Cardiac fibroblast (primary cell): ENCODE measurements at regions not wholly inside any gene's neighbourhood (a gene's known extent, or its start where the extent isn't known, plus 50 kb on each side); places are given as distances from the start of the nearest gene placed in this dataset.
"Not testable (repeated sequence)": the region's sequence is repeated elsewhere in the genome, so short reads cannot be mapped to it uniquely, and the experiment has no call there.

Source experiments
- DNase-seq, 2 donors: peaks; one replicate each; pipeline versions ENCODE4 v3.0.0 to v3.0.0-alpha.2; 2010; ENCODE audit warnings: low read depth in 2 of 2
- H3K4me3 ChIP-seq, 2 donors: replicated peaks in 1 of 2; 1 replicate in 1 of 2; 2 replicates in 1 of 2; pipeline ENCODE4 v1.5.1; 2011; ENCODE audit warnings: low read depth in 2 of 2, low read length in 2 of 2, mild to moderate bottlenecking in 2 of 2, moderate library complexity in 1 of 2
- CTCF ChIP-seq: IDR thresholded peaks from one replicate; pipeline ENCODE4 v1.5.1; 2011; ENCODE audit warnings: low read depth, mild to moderate bottlenecking, low read length, inconsistent platforms

GRCh38 chr16:62805221-62805857 lies 769.1 kb upstream of the CDH8 start:
- H3K4me3 ChIP-seq = no peak overlapping the region
- no peak for DNase-seq
- TF ChIP-seq CTCF = no peak

- no peak for DNase-seq
- H3K4me3 ChIP-seq = no peak overlapping the region
- no peak for TF ChIP-seq CTCF
These were observed 758.5 kb upstream of the CDH8 start for GRCh38 chr16:62794724-62795123.

GRCh38 chr16:62780081-62780480 lies 743.8 kb upstream of the CDH8 start:
- H3K4me3 ChIP-seq, DNase-seq: not testable (repeated sequence)

GRCh38 chr16:62764572-62764971 lies 728.3 kb upstream of the CDH8 start:
- no peak for DNase-seq
- TF ChIP-seq CTCF = no peak
- H3K4me3 ChIP-seq = no peak overlapping the region

GRCh38 chr16:62760398-62760797 lies 724.2 kb upstream of the CDH8 start:
- DNase-seq = no peak
- TF ChIP-seq CTCF = no peak
- H3K4me3 ChIP-seq = no peak overlapping the region

GRCh38 chr16:62755938-62756337 lies 719.7 kb upstream of the CDH8 start:
- no peak for DNase-seq
- H3K4me3 ChIP-seq = no peak overlapping the region
- TF ChIP-seq CTCF = no peak

GRCh38 chr16:62752854-62753253 lies 716.6 kb upstream of the CDH8 start:
- no peak overlapping the region for H3K4me3 ChIP-seq
- no peak for TF ChIP-seq CTCF
- no peak for DNase-seq
